Thyroid gland (tissue), 4 donors: ENCODE measurements at regions not wholly inside any gene's neighbourhood (a gene's known extent, or its start where the extent isn't known, plus 50 kb on each side); places are given as distances from the start of the nearest gene placed in this dataset.
"Not testable (repeated sequence)": the region's sequence is repeated elsewhere in the genome, so short reads cannot be mapped to it uniquely, and the experiment has no call there.

ENCODE experiments used
- POLR2A ChIP-seq, 2 donors: fragments of 450-650 bp; IDR thresholded peaks; one replicate each; pipeline ENCODE4 v1.6.1; 2017; ENCODE audit warnings: antibody characterized with exemption in 2 of 2, mild to moderate bottlenecking in 2 of 2, moderate library complexity in 1 of 2
- TF ChIP-seq, protein P1 (sequence below), 6 experiments: fragments of 200-600 bp in 3 of 6; fragments of 450-650 bp in 3 of 6; sonication (generic) in 3 of 6; IDR thresholded peaks; one replicate each; pipeline ENCODE4 v1.5.1; 2016 to 2019; ENCODE audit warnings: antibody characterized with exemption in 6 of 6, mild to moderate bottlenecking in 2 of 6, inconsistent platforms in 1 of 6, moderate library complexity in 1 of 6

DNA sequence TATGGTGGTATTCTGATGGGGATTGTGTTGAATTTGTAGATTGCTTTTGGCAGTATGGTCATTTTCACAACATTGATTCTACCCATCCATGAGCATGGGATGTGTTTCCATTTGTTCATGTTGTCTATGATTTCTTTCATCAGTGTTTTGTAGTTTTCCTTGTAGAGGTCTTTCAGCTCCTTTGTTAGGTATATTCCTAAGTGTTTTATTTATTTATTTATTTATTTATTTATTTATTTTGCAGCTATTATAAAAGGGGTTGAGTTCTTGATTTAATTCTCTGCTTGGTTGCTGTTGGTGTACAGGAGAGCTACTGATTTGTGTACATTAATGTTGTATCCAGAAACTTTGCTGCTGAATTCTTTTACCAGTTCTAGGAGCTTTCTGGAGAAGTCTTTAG lies 181.4 kb downstream of the TM2D1 start:
- TF ChIP-seq, protein P1, sequence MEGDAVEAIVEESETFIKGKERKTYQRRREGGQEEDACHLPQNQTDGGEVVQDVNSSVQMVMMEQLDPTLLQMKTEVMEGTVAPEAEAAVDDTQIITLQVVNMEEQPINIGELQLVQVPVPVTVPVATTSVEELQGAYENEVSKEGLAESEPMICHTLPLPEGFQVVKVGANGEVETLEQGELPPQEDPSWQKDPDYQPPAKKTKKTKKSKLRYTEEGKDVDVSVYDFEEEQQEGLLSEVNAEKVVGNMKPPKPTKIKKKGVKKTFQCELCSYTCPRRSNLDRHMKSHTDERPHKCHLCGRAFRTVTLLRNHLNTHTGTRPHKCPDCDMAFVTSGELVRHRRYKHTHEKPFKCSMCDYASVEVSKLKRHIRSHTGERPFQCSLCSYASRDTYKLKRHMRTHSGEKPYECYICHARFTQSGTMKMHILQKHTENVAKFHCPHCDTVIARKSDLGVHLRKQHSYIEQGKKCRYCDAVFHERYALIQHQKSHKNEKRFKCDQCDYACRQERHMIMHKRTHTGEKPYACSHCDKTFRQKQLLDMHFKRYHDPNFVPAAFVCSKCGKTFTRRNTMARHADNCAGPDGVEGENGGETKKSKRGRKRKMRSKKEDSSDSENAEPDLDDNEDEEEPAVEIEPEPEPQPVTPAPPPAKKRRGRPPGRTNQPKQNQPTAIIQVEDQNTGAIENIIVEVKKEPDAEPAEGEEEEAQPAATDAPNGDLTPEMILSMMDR (IDR thresholded peaks at IDR 0.05): not testable (repeated sequence)
- not testable (repeated sequence) for TF ChIP-seq POLR2A (IDR thresholded peaks at IDR 0.05)
